ENCODE measurements at regions not wholly inside any gene's neighbourhood (a gene's known extent, or its start where the extent isn't known, plus 50 kb on each side); places are given as distances from the start of the nearest gene placed in this dataset.

- DNase-seq (ENCODE audit: low read depth in 1 of 2, low spot score in 1 of 2) = no peak
- no peak overlapping the region for H3K4me3 ChIP-seq
- no peaks in the 10 kb centered on the region for H3K9me3 ChIP-seq
- ChIA-PET POLR2A (no interaction called here), CTCF (interaction anchor here (4.3 kb wide), 1 partner anchor 672 kb away, joined by 27 read pairs; no protein-coding TSS in a partner anchor)
- peaks cover 3% of the 10 kb centered on the region; the same call in 1 of the 3 replicates for H3K4me1 ChIP-seq
- no peak for TF ChIP-seq E2F6 (IDR thresholded peaks at IDR 0.05; ENCODE audit: borderline replicate concordance, low read depth)
- no peak for TF ChIP-seq BHLHE40 (IDR thresholded peaks at IDR 0.05; ENCODE audit: low read depth, low read length)
- TF ChIP-seq POLR2AphosphoS2 (conservative IDR thresholded peaks at IDR 0.05; ENCODE audit: low read length) = no peak
- no peak for TF ChIP-seq NR3C1 (IDR thresholded peaks at IDR 0.05)
- TF ChIP-seq MAFK (IDR thresholded peaks at IDR 0.05; ENCODE audit: partially characterized antibody) = peak; percentile 83
- TF ChIP-seq RFX5 (IDR thresholded peaks at IDR 0.05) = no peak
- TF ChIP-seq NFE2L2 (conservative IDR thresholded peaks at IDR 0.05; ENCODE audit: low read length) = no peak
- no peak for ATAC-seq
- no peak overlapping the region for H3K27ac ChIP-seq
- FAIRE-seq = no peak
- no peak overlapping the region for H3K4me2 ChIP-seq
- WGBS (ENCODE audit: missing lambda C conversion rate) = 100% methylated on average over 1 of the region's 1 CpG
Measured at GRCh38 chr2:160996584-160996983, 163.6 kb upstream of the TANK start.

GRCh38 chr2:161004379-161004778 is 155.8 kb upstream of the TANK start:
- Histone ChIP-seq H3K4me3 (no peak overlapping the region), H3K27ac (no peak overlapping the region), H3K4me2 (no peak overlapping the region), H3K9me3 (no peaks in the 10 kb centered on the region), H3K4me1 (no peaks in the 10 kb centered on the region)
- POLR2A ChIA-PET = no interaction called here
- CTCF ChIA-PET = interaction anchor here (0.6 to 4.3 kb wide), 13 partner anchors 9 to 926 kb away, joined by 3 to 31 read pairs (median 5); no protein-coding TSS in a partner anchor
- 17% methylated on average over 2 of the region's 2 CpGs for WGBS (ENCODE audit: missing lambda C conversion rate)
- ATAC-seq (peak in 1 of 2 experiments; percentile 65; a peak in 3 of 6 replicates), FAIRE-seq (no peak), DNase-seq (ENCODE audit: low read depth in 1 of 2, low spot score in 1 of 2) (peak; percentile 5 to 24)
- TF ChIP-seq CTCF (IDR thresholded peaks at IDR 0.05) (peak; percentile 47), SMC3 (IDR thresholded peaks at IDR 0.05) (peak; percentile 58; the same call in 2 of the 3 replicates), RCOR1 (IDR thresholded peaks at IDR 0.05; ENCODE audit: low read depth, low read length) (no peak), FOXS1 (CRISPR knock-in tag; IDR thresholded peaks at IDR 0.05) (no peak), RAD21 (conservative IDR thresholded peaks at IDR 0.05 in 1 of 2, IDR thresholded peaks at IDR 0.05 in 1 of 2) (peak; percentile 54 to 59)

DNA sequence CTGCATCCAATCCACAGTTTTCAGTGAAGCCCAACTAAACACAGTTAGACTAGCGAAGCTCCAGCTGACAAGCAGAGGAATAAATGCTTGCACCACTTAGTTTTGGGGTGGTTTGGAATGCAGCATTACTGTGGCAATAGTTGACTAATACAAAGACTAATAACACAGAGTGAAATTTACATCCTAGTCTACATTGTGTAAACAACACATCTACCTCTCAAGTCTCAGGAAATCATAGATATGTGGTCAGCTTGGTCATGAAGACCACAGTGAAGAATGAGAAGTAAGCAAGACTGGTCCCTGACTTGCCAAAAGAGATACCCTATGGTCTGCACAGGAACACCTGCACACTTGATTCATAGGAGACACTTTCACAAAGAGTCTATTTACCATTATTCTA is 155.1 kb upstream of the TANK start:
- POLR2A ChIA-PET = no interaction called here

More for the DNA sequence above, 155.1 kb upstream of the TANK start:
- Histone ChIP-seq H3K9me3 (no peaks in the 10 kb centered on the region), H3K4me2 (no peak overlapping the region), H3K4me3 (no peak overlapping the region), H3K4me1 (no peaks in the 10 kb centered on the region), H3K27ac (no peak overlapping the region)
- no peak for DNase-seq (ENCODE audit: low read depth in 1 of 2, low spot score in 1 of 2)
- 0% methylated on average over 1 of the region's 1 CpG for WGBS (ENCODE audit: missing lambda C conversion rate)
- TF ChIP-seq PHF8 (IDR thresholded peaks at IDR 0.05; ENCODE audit: borderline replicate concordance, low read depth) (no peak), HOXA7 (CRISPR knock-in tag; IDR thresholded peaks at IDR 0.05) (no peak), CBX8 (IDR thresholded peaks at IDR 0.05) (no peak), ELK1 (IDR thresholded peaks at IDR 0.05; ENCODE audit: low read depth, low read length) (no peak), RAD21 (conservative IDR thresholded peaks at IDR 0.05 in 1 of 2, IDR thresholded peaks at IDR 0.05 in 1 of 2) (no peak), TP53 (CRISPR knock-in tag; IDR thresholded peaks at IDR 0.05) (no peak), SMC3 (IDR thresholded peaks at IDR 0.05) (no peak), CTCF (IDR thresholded peaks at IDR 0.05) (no peak), EHMT2 (IDR thresholded peaks at IDR 0.05; ENCODE audit: low read depth) (no peak), ESRRA (IDR thresholded peaks at IDR 0.05; ENCODE audit: borderline replicate concordance, low read length) (no peak), HMGXB4 (CRISPR knock-in tag; IDR thresholded peaks at IDR 0.05; ENCODE audit: borderline replicate concordance) (no peak), CBX2 (IDR thresholded peaks at IDR 0.05; ENCODE audit: borderline replicate concordance, low read depth) (no peak), HOXB5 (CRISPR knock-in tag; IDR thresholded peaks at IDR 0.05) (no peak), NR3C1 (IDR thresholded peaks at IDR 0.05) (no peak), CHD4 (IDR thresholded peaks at IDR 0.05; ENCODE audit: borderline replicate concordance) (no peak)
- no peak for ATAC-seq
- CTCF ChIA-PET = interaction anchor here (0.6 to 4.3 kb wide), 9 partner anchors 11 to 927 kb away, joined by 3 to 31 read pairs (median 6); no protein-coding TSS in a partner anchor
- no peak for FAIRE-seq
